ENCODE measurements at regions not wholly inside any gene's neighbourhood (a gene's known extent, or its start where the extent isn't known, plus 50 kb on each side); places are given as distances from the start of the nearest gene placed in this dataset.

GRCh38 chr11:109106151-109106906 is 315.7 kb upstream of the C11orf87 start:
- no peak for DNase-seq (ENCODE audit: low spot score in 2 of 2)
- TF ChIP-seq, protein P1, sequence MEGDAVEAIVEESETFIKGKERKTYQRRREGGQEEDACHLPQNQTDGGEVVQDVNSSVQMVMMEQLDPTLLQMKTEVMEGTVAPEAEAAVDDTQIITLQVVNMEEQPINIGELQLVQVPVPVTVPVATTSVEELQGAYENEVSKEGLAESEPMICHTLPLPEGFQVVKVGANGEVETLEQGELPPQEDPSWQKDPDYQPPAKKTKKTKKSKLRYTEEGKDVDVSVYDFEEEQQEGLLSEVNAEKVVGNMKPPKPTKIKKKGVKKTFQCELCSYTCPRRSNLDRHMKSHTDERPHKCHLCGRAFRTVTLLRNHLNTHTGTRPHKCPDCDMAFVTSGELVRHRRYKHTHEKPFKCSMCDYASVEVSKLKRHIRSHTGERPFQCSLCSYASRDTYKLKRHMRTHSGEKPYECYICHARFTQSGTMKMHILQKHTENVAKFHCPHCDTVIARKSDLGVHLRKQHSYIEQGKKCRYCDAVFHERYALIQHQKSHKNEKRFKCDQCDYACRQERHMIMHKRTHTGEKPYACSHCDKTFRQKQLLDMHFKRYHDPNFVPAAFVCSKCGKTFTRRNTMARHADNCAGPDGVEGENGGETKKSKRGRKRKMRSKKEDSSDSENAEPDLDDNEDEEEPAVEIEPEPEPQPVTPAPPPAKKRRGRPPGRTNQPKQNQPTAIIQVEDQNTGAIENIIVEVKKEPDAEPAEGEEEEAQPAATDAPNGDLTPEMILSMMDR (IDR thresholded peaks at IDR 0.05), result no peak
- no peak overlapping the region for H3K4me3 ChIP-seq
- H3K9me3 ChIP-seq, result no peaks in the 10 kb centered on the region
- no peak overlapping the region for H3K27ac ChIP-seq
- H3K36me3 ChIP-seq, result no peaks in the 10 kb centered on the region
- H3K4me1 ChIP-seq, result no peaks in the 10 kb centered on the region
- intact Hi-C loops (cut with DNase I), result no loop called here
- no peaks in the 10 kb centered on the region for H3K27me3 ChIP-seq

- Histone ChIP-seq H3K27ac (no peak overlapping the region), H3K36me3 (no peaks in the 10 kb centered on the region), H3K4me1 (no peaks in the 10 kb centered on the region), H3K27me3 (no peaks in the 10 kb centered on the region), H3K9me3 (no peaks in the 10 kb centered on the region), H3K4me3 (no peak overlapping the region)
- DNase-seq (ENCODE audit: low spot score in 2 of 2), result no peak
- intact Hi-C loops (cut with DNase I), result no loop called here
- TF ChIP-seq, protein P1 (IDR thresholded peaks at IDR 0.05), result no peak
These were observed 312.8 kb upstream of the C11orf87 start for GRCh38 chr11:109109150-109109549.

- TF ChIP-seq, protein P1 (IDR thresholded peaks at IDR 0.05), result no peak
- no peak overlapping the region for H3K4me3 ChIP-seq
- no peaks in the 10 kb centered on the region for H3K4me1 ChIP-seq
- H3K27me3 ChIP-seq, result no peaks in the 10 kb centered on the region
- DNase-seq (ENCODE audit: low spot score in 2 of 2), result no peak
- no peak overlapping the region for H3K27ac ChIP-seq
- intact Hi-C loops (cut with DNase I), result no loop called here
- no peaks in the 10 kb centered on the region for H3K9me3 ChIP-seq
- no peaks in the 10 kb centered on the region for H3K36me3 ChIP-seq
These were observed 312.2 kb upstream of the C11orf87 start for GRCh38 chr11:109109571-109110315.

DNA sequence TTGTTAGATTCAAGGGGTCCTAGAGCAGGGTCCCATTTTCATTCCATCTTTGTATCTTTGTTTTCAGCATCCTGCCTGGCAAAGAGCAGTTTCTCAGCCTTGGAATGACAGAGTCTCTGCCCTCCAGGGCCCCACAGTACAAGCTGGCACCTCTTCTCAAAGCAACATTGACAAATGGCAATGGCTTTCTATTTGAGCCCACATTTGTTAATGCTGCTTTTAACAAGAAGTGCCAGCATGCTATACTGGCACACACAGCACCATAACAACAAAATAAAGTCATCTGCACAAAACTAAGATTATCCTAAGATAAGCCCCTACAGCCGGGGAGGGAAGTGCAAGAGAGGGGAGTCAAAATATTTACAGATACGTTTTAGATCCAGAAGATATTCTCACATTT is 309.7 kb upstream of the C11orf87 start:
- H3K27me3 ChIP-seq, result no peaks in the 10 kb centered on the region
- H3K36me3 ChIP-seq, result no peaks in the 10 kb centered on the region
- no peak for DNase-seq (ENCODE audit: low spot score in 2 of 2)
- TF ChIP-seq, protein P1 (IDR thresholded peaks at IDR 0.05), result no peak
- H3K4me1 ChIP-seq, result no peaks in the 10 kb centered on the region
- no peak overlapping the region for H3K4me3 ChIP-seq
- intact Hi-C loops (cut with DNase I), result no loop called here
- H3K9me3 ChIP-seq, result no peaks in the 10 kb centered on the region
- H3K27ac ChIP-seq, result no peak overlapping the region

GRCh38 chr11:109112821-109113280 is 309.1 kb upstream of the C11orf87 start:
- intact Hi-C loops (cut with DNase I), result no loop called here
- TF ChIP-seq, protein P1 (IDR thresholded peaks at IDR 0.05), result no peak
- DNase-seq (ENCODE audit: low spot score in 2 of 2), result no peak
- no peak overlapping the region for H3K27ac ChIP-seq
- H3K27me3 ChIP-seq, result no peaks in the 10 kb centered on the region
- no peaks in the 10 kb centered on the region for H3K4me1 ChIP-seq
- no peak overlapping the region for H3K4me3 ChIP-seq
- H3K9me3 ChIP-seq, result no peaks in the 10 kb centered on the region
- no peaks in the 10 kb centered on the region for H3K36me3 ChIP-seq
